ENCODE measurements at regions not wholly inside any gene's neighbourhood (a gene's known extent, or its start where the extent isn't known, plus 50 kb on each side); places are given as distances from the start of the nearest gene placed in this dataset.

DNA sequence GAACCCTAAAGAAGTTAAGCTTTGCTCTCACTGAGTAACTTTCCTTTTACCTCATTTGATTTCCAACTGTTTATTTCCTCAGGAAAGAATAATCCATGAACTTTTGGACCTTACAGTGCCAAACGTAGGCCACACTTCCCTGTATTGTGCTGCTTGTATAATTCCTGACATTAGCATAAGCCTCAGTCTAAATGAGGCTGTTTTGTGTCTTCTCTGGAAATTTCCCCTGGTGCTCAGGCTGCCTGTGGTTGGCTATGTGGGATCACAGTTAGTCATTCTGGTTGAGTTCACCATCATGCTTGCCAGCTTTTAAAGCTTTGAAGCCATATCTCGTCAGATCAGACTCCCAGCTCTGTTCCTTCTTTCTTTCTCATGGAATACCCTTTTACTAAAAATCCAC is 107.0 kb downstream of the FAM76B start:
- H3K4me3 Mint-ChIP-seq: no peak overlapping the region
- peaks cover 0 to 2% (median 0%) of the 10 kb centered on the region in 3 donors for H3K27me3 Mint-ChIP-seq (ENCODE audit: low read depth in 3 of 3)
- no peaks in the 10 kb centered on the region for H3K36me3 Mint-ChIP-seq
- H3K4me1 Mint-ChIP-seq: no peaks in the 10 kb centered on the region
- no peak overlapping the region for H3K27ac Mint-ChIP-seq
- H3K9me3 Mint-ChIP-seq: no peaks in the 10 kb centered on the region
- no peak for DNase-seq

DNA sequence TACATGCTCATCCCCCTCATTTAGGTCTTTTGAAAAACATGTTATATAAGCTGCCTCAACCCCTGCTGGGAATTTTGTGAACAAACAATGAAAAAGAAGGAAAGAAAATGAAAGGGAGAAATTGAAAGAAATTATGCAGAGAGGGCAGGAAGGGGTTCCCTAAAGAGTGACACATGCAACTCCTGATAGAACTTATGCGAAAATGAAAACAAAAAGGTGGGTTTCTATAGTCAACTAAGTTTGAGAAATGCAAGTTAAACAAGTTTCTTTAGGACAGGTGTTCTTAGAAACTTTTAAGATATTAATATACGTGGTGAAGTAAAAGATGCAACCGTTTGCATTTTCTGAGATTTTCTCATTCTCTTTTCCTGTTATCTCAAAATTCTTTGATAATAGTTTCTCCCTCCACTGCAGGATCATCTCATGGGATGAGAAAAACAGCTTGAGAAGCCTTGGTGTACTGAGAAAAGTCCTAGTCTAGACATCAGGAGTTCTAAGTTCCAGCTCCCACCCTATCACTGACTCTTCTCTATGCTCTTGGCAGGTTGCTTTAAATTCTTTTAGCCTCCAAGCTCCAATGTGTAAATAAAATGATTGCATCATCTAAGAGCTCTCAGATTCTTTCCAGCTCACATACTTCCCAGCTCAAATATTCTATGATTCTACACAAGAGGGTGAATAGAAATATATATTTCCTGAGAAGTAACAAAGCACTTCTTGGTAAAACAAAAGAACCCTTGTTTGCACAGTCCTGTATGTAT is 109.2 kb downstream of the FAM76B start:
- no peak for DNase-seq
- Mint-ChIP-seq H3K36me3 (peaks cover 0 to 4% (median 0%) of the 10 kb centered on the region in 3 donors), H3K27me3 (ENCODE audit: low read depth in 3 of 3) (peaks cover 0 to 4% (median 2%) of the 10 kb centered on the region in 3 donors), H3K4me3 (no peak overlapping the region), H3K9me3 (no peaks in the 10 kb centered on the region), H3K27ac (no peak overlapping the region), H3K4me1 (no peaks in the 10 kb centered on the region)

DNA sequence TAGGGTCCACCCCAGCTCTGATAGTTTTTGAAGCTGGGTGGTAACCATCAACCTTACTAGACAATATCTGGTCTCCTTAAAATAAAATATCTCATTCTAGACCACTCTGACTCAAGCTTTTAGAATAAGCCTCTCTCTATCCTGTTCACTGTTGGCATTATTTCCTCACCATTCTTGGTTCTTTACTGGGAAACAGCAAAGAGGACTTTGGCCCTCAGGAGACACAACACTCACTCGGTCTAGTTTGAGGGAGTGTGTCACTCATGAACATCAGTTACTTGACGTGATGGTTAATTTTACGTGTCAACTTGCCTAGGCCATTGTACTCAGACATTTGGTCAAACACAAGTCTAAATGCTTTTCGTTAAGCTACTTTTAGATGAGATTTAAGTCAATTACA is 110.6 kb downstream of the FAM76B start:
- no peak for DNase-seq
- Mint-ChIP-seq H3K27ac (no peak overlapping the region), H3K4me3 (no peak overlapping the region), H3K4me1 (no peaks in the 10 kb centered on the region), H3K27me3 (ENCODE audit: low read depth in 3 of 3) (peaks cover 0 to 4% (median 2%) of the 10 kb centered on the region in 3 donors), H3K36me3 (peaks cover 0 to 4% (median 0%) of the 10 kb centered on the region in 3 donors), H3K9me3 (no peaks in the 10 kb centered on the region)

DNA sequence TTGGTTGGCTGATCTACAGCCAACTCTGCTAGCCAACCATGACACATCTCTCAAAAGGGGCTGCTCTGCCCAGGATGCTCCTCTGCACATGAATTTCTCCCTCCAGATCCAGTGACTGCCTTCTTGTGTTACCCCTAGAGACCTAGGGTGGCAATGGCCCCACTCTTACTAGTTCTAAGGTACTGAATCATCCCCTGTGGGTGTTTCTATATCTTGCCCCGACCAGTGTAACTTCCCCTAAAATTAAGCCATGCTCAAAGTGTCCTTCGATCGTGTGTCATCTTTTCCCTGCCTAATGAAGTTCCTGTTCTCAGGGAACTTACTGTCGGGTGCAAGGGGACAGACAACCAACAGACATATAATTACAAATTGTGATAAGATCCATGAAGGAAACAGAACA is 113.3 kb downstream of the FAM76B start:
- Mint-ChIP-seq H3K4me1 (no peaks in the 10 kb centered on the region), H3K4me3 (no peak overlapping the region), H3K27me3 (ENCODE audit: low read depth in 3 of 3) (peaks cover 0 to 4% (median 0%) of the 10 kb centered on the region in 3 donors), H3K9me3 (no peaks in the 10 kb centered on the region), H3K36me3 (peaks cover 0 to 4% (median 0%) of the 10 kb centered on the region in 3 donors), H3K27ac (no peak overlapping the region)
- no peak for DNase-seq

DNA sequence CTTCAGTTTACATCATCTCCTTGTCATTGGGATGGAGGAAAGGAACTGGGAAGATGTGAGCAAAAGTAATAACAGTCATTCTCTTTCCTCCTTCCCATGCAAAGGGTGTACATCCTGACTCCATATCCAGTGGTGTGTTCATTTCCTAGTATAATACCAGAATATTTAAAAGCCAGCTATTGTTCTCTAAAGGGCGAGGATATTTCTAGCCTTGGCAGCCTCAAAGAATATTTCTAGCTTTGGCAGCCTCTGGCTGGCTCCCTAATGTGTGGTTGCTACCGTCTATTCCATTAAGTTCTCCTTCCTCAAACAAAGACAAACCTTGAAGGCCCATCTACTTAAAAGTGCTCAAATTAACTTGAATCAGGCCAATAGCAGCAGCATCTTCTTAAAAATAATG is 114.0 kb downstream of the FAM76B start:
- Mint-ChIP-seq H3K27me3 (ENCODE audit: low read depth in 3 of 3) (peaks cover 0 to 6% (median 2%) of the 10 kb centered on the region in 3 donors), H3K4me3 (no peak overlapping the region), H3K36me3 (peaks cover 0 to 4% (median 0%) of the 10 kb centered on the region in 3 donors), H3K9me3 (no peaks in the 10 kb centered on the region), H3K4me1 (no peaks in the 10 kb centered on the region), H3K27ac (no peak overlapping the region)
- no peak for DNase-seq

DNA sequence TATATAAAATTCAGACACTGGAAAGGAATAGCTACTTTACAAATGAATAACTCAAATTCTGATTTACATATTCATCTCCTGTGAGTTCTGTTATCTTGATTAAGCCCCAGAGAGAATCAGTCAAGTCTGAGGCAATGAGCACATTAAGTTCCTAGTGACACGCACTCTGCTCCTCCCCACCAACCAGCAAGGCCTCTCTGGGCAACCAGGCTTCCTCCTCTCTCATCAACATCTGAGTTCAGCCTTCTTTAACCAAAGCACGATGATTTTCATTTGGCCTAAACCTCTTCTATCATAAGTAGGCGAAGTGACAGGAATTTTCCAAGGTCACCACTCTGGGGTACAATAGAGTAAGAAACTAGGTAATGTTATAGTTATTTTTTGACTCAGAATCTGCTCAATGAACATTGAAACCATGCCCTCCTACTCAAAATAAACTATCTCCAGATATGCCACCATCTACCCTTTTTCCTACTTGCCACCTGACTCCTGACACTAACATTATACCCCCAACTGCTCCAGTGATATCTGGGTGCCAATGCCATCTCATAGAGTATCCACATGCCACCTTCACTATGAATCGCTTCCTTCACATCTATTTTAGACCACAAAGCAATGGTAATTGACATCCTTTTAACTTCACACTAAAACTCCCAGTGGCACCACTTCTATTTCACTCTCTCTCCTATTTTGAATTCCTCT is 114.8 kb downstream of the FAM76B start:
- H3K27ac Mint-ChIP-seq: no peak overlapping the region
- peaks cover 0 to 4% (median 0%) of the 10 kb centered on the region in 3 donors for H3K36me3 Mint-ChIP-seq
- H3K9me3 Mint-ChIP-seq: no peaks in the 10 kb centered on the region
- H3K4me3 Mint-ChIP-seq: no peak overlapping the region
- peaks cover 0 to 6% (median 2%) of the 10 kb centered on the region in 3 donors for H3K27me3 Mint-ChIP-seq (ENCODE audit: low read depth in 3 of 3)
- no peak for DNase-seq
- no peaks in the 10 kb centered on the region for H3K4me1 Mint-ChIP-seq

DNA sequence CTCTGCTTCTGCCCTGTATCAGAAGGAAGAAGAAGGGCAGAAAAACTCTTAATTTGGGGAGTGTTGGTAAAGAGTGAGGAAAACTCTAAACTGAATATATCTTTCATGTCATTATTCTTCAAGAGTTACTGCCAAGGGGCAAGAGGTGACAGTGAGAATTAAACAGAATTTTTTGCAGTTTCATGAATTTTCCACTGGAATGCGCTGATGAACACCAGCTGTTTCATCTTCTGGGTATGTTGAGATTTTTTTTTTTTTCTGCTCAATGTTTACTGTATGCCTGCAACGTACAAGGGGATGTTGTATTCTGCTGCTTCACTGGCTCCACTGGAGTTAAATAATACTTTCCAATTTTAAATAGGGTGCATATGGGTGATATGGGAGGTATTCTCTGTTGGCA is 117.8 kb downstream of the FAM76B start:
- peaks cover 0 to 6% (median 2%) of the 10 kb centered on the region in 3 donors for H3K27me3 Mint-ChIP-seq (ENCODE audit: low read depth in 3 of 3)
- no peaks in the 10 kb centered on the region for H3K4me1 Mint-ChIP-seq
- peaks cover 0 to 4% (median 0%) of the 10 kb centered on the region in 3 donors for H3K36me3 Mint-ChIP-seq
- H3K9me3 Mint-ChIP-seq: peaks cover 0 to 3% (median 0%) of the 10 kb centered on the region in 6 donors
- no peak for DNase-seq
- no peak overlapping the region for H3K4me3 Mint-ChIP-seq
- no peak overlapping the region for H3K27ac Mint-ChIP-seq

DNA sequence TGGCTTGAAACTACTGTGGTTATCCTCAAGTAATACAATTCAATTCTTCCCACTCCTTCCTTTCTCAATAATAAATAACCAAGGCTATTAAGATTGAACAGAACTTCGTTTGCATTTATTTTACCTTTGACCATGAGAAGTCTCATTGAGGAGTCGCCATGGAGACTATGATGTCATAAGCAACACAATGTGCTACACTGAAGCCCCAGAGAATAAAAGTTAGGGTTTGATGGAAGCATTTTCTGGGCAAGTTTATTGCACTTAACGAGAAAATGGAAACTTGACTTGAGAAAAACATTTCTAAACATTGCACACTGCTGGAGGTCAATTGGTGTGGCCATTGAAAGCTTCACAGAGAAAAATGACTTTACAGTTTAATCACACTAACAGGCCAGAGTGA is 121.5 kb downstream of the FAM76B start:
- Mint-ChIP-seq H3K27ac (no peak overlapping the region), H3K4me3 (no peak overlapping the region), H3K27me3 (ENCODE audit: low read depth in 3 of 3) (peaks cover 0 to 5% (median 4%) of the 10 kb centered on the region in 3 donors), H3K4me1 (no peaks in the 10 kb centered on the region), H3K36me3 (peaks cover 0 to 3% (median 0%) of the 10 kb centered on the region in 3 donors), H3K9me3 (peaks cover 0 to 9% (median 4%) of the 10 kb centered on the region in 6 donors)
- no peak for DNase-seq

DNA sequence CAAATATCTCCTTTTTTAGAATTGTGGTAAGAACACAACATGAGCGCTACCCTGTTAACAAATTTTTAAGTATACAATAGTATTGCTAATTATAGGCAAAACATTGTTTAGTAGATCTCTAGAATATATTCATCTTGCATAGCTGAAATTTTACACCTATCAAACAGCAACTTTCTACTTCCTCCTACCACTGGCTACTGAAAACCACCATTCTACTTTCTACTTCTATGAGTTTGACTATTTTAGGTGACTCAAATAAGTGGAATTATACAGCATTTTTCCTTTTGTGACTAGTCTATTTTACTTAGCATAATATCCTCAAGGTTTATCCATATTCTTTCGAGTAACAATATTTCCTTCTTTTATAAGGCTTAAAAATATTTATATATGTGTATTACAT is 128.4 kb downstream of the FAM76B start:
- H3K4me1 Mint-ChIP-seq: no peaks in the 10 kb centered on the region
- peaks cover 0 to 8% (median 4%) of the 10 kb centered on the region in 6 donors for H3K9me3 Mint-ChIP-seq
- H3K4me3 Mint-ChIP-seq: no peak overlapping the region
- no peak for DNase-seq
- H3K27ac Mint-ChIP-seq: no peak overlapping the region
- peaks cover 0 to 4% (median 4%) of the 10 kb centered on the region in 3 donors for H3K27me3 Mint-ChIP-seq (ENCODE audit: low read depth in 3 of 3)
- peaks cover 0 to 3% (median 0%) of the 10 kb centered on the region in 3 donors for H3K36me3 Mint-ChIP-seq

DNA sequence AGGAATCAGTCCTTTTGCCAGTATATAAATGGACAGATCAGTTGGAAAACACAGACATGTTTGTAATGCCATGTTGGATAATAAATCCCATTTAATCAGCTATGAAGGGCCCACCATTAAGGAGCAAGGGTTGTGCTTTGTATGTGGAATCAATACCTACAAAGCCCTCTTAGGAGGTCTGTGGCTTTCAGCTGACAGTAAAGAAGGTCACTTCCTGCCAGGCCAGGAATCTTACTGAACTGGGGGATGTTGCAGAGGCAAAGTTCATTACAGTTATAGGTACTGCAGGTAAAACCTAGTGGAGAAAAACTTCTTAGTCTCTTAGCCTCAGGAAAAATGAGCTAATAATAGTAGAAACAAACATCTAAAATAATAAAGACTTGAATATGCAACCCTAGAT is 129.5 kb downstream of the FAM76B start:
- Mint-ChIP-seq H3K4me3 (no peak overlapping the region), H3K36me3 (no peaks in the 10 kb centered on the region), H3K9me3 (peaks cover 0 to 2% (median 0%) of the 10 kb centered on the region in 6 donors), H3K27me3 (ENCODE audit: low read depth in 3 of 3) (peaks cover 0 to 4% (median under 1%) of the 10 kb centered on the region in 3 donors), H3K4me1 (no peaks in the 10 kb centered on the region), H3K27ac (no peak overlapping the region)
- no peak for DNase-seq

DNA sequence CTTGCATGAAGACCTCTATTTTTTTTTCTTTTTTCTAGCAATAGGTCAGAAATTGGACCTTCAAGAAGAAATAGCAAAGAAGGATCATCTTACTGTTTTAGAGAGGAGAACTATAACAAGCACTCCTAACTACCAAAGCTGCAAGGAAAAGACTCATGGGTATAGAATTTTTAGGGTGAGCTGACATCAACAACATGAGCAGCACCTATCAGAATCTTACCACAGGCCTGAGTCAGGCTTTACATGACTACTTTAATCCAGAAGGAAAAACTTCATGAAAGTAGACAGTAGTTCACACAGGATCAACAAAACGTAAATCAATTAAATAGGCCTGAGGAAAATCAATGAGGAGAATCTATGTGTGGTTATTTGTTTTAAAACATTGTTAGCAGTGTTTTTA is 130.5 kb downstream of the FAM76B start:
- Mint-ChIP-seq H3K27me3 (ENCODE audit: low read depth in 3 of 3) (peaks cover 0 to 2% (median 2%) of the 10 kb centered on the region in 3 donors), H3K4me1 (no peaks in the 10 kb centered on the region), H3K4me3 (no peak overlapping the region)

DNA sequence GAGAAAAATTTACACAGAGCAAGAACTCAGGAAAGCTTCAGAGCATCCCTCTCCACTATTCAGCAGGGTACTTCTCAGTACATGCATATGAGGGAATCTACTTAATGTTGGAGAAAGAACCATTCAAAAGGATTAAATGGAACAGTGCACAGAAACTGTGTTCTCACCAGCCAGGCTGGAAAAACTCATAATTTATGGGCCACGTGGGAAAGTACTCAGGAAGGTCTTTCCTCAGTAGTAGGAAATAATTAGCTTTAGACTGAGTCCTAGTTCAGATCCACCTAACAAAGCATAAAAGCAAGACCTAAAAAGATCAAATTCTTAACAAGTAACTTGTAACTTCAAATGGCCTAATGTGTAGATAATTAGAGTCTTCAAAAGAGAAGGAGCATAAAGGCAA is 134.0 kb downstream of the FAM76B start:
- no peaks in the 10 kb centered on the region for H3K4me1 Mint-ChIP-seq
- H3K27me3 Mint-ChIP-seq (ENCODE audit: low read depth in 3 of 3): peaks cover 0 to 9% (median 2%) of the 10 kb centered on the region in 3 donors
- no peak for DNase-seq
- no peak overlapping the region for H3K27ac Mint-ChIP-seq
- H3K36me3 Mint-ChIP-seq: no peaks in the 10 kb centered on the region
- H3K9me3 Mint-ChIP-seq: peaks cover 0 to 2% (median 0%) of the 10 kb centered on the region in 6 donors
- no peak overlapping the region for H3K4me3 Mint-ChIP-seq

More for the DNA sequence above, 130.5 kb downstream of the FAM76B start:
- Mint-ChIP-seq H3K9me3 (peaks cover 0 to 2% (median 0%) of the 10 kb centered on the region in 6 donors), H3K27ac (no peak overlapping the region), H3K36me3 (no peaks in the 10 kb centered on the region)
- no peak for DNase-seq

DNA sequence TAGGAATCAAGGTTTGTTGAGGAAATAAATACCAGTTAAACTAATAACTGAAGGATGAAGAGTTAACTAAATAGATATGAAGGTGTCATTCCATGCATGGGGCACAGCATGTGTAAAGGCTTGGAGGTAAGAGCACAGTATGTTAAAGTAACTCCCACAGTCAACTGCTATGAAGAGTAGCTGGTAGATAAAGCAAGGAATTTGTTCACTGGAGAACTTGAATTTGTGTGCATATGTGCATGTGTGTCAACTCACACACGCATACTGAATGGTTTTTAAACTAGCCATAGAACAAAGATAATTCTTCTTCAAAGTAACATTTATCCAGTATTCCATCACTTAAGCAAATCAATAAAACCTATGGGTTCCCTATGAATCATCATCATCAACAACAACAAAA is 135.9 kb downstream of the FAM76B start:
- H3K4me1 Mint-ChIP-seq: no peaks in the 10 kb centered on the region

DNA sequence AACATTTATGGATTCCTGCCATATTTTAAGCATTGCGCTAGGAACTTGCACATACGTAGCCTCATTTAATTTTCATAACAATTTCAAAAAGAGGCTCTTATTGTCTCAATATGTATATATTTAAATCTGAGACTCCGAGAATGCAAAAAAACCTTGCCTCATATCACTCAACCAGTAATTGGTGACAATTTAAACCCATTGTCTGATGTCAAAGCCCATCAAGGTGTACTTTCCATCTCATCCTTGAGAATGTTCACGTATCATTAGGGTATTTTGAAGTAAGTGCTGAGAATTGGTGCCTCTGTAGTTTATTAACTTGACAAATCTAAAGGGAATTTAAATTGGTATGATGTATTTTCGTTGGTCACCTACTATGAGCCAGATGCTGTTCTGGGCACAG is 136.5 kb downstream of the FAM76B start:
- Mint-ChIP-seq H3K27me3 (ENCODE audit: low read depth in 3 of 3) (peaks cover 0 to 16% (median 2%) of the 10 kb centered on the region in 3 donors), H3K27ac (no peak overlapping the region)

More for the DNA sequence above, 135.9 kb downstream of the FAM76B start:
- no peak overlapping the region for H3K27ac Mint-ChIP-seq
- H3K4me3 Mint-ChIP-seq: no peak overlapping the region
- H3K9me3 Mint-ChIP-seq: peaks cover 0 to 2% (median 0%) of the 10 kb centered on the region in 6 donors
- H3K36me3 Mint-ChIP-seq: no peaks in the 10 kb centered on the region
- no peak for DNase-seq
- peaks cover 0 to 14% (median 1%) of the 10 kb centered on the region in 3 donors for H3K27me3 Mint-ChIP-seq (ENCODE audit: low read depth in 3 of 3)

More for the DNA sequence above, 136.5 kb downstream of the FAM76B start:
- Mint-ChIP-seq H3K36me3 (no peaks in the 10 kb centered on the region), H3K9me3 (peaks cover 0 to 2% (median 0%) of the 10 kb centered on the region in 6 donors), H3K4me1 (no peaks in the 10 kb centered on the region), H3K4me3 (no peak overlapping the region)
- DNase-seq: no peak
